ENCODE measurements at regions not wholly inside any gene's neighbourhood (a gene's known extent, or its start where the extent isn't known, plus 50 kb on each side); places are given as distances from the start of the nearest gene placed in this dataset.
"Not testable (repeated sequence)": the region's sequence is repeated elsewhere in the genome, so short reads cannot be mapped to it uniquely, and the experiment has no call there.

DNA sequence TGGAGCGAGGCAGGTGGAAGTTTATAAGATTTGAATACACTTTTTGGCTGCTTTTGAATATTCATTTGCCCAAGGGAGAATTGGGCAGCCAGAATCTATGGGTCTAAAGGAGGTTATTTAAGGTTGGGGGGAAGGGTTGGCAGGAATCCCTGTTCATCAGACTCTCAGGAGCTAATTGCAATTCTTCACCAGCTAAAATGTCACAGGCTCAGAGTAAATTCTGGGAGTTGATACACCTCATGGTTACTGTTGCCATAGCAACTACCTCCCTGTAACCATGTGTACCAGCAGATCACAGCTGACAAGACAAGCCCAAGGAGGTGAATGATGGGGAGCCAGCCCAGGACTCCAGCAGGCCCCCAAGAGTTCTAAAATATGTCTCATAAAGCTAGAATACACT, 75.5 kb downstream of the CAMK2N1 start:
- no peaks in the 10 kb centered on the region for H3K36me3 ChIP-seq
- peak in 1 of 2 donors; percentile 12 for DNase-seq (ENCODE audit: low spot score in 2 of 2)
- no peak overlapping the region for H3K27ac ChIP-seq
- H3K4me1 ChIP-seq: no peaks in the 10 kb centered on the region
- 89% methylated on average over 1 of the region's 1 CpG for WGBS
- H3K4me3 ChIP-seq: no peak overlapping the region
- no peak for TF ChIP-seq EP300 (IDR thresholded peaks at IDR 0.05)
- TF ChIP-seq POLR2AphosphoS5 (IDR thresholded peaks at IDR 0.05): no peak
- TF ChIP-seq, protein P1, sequence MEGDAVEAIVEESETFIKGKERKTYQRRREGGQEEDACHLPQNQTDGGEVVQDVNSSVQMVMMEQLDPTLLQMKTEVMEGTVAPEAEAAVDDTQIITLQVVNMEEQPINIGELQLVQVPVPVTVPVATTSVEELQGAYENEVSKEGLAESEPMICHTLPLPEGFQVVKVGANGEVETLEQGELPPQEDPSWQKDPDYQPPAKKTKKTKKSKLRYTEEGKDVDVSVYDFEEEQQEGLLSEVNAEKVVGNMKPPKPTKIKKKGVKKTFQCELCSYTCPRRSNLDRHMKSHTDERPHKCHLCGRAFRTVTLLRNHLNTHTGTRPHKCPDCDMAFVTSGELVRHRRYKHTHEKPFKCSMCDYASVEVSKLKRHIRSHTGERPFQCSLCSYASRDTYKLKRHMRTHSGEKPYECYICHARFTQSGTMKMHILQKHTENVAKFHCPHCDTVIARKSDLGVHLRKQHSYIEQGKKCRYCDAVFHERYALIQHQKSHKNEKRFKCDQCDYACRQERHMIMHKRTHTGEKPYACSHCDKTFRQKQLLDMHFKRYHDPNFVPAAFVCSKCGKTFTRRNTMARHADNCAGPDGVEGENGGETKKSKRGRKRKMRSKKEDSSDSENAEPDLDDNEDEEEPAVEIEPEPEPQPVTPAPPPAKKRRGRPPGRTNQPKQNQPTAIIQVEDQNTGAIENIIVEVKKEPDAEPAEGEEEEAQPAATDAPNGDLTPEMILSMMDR (IDR thresholded peaks at IDR 0.05): no peak
- no peak for TF ChIP-seq POLR2A (IDR thresholded peaks at IDR 0.05)
- H3K27me3 ChIP-seq: peaks cover 10% of the 10 kb centered on the region
- no peaks in the 10 kb centered on the region for H3K9me3 ChIP-seq

DNA sequence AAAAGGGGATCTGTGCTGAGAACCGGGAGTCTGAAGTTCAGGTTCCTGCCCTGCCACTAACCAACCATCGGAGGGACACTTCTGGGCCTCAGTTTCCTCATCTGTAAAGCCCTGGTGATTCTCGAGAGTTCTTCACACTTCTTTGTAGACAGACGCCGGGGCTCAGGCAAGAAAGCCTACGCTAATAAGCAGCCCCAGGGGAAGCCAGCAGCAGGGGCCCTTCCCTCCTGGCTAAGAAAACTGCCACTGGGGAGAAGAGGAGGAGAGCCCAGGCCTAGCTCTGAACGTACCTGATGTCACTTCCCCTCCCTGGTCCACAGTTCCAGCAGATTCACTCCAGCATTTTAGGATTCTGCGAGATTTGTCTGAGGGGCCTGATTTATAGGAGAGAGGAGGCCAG, 76.0 kb downstream of the CAMK2N1 start:
- 87% methylated on average over 8 of the region's 8 CpGs for WGBS
- DNase-seq (ENCODE audit: low spot score in 2 of 2): peak in 1 of 2 donors; percentile 45
- Histone ChIP-seq H3K4me3 (no peak overlapping the region), H3K9me3 (no peaks in the 10 kb centered on the region), H3K4me1 (no peaks in the 10 kb centered on the region), H3K36me3 (no peaks in the 10 kb centered on the region), H3K27ac (no peak overlapping the region), H3K27me3 (peaks cover 15% of the 10 kb centered on the region)
- TF ChIP-seq POLR2AphosphoS5 (IDR thresholded peaks at IDR 0.05): no peak
- TF ChIP-seq EP300 (IDR thresholded peaks at IDR 0.05): no peak
- no peak for TF ChIP-seq POLR2A (IDR thresholded peaks at IDR 0.05)
- TF ChIP-seq, protein P1 (IDR thresholded peaks at IDR 0.05): no peak

DNA sequence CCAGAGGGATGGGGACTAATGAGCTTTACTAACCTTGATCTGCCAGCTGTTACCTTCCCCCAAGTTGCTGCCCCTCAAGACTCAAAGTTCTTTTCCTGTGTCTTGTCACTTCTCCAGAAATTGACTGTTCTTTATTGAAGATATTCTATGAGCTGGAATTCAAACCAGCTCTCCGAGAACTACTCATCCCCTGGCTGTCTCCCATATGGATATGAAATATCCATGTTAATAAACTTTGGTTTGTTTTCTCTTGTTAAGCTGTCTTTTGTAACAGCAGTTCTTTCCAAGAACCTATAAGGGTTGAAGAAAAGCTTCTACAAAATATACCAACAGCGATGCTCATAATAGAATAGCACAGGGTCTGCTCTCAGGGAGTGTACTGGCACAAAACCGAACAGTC, 77.0 kb downstream of the CAMK2N1 start:
- no peaks in the 10 kb centered on the region for H3K9me3 ChIP-seq
- H3K27ac ChIP-seq: no peak overlapping the region
- WGBS: 88% methylated on average over 3 of the region's 3 CpGs
- H3K36me3 ChIP-seq: no peaks in the 10 kb centered on the region
- DNase-seq (ENCODE audit: low spot score in 2 of 2): no peak
- H3K4me3 ChIP-seq: no peak overlapping the region
- H3K27me3 ChIP-seq: peaks cover 24% of the 10 kb centered on the region
- no peaks in the 10 kb centered on the region for H3K4me1 ChIP-seq
- no peak for TF ChIP-seq POLR2A (IDR thresholded peaks at IDR 0.05)
- TF ChIP-seq, protein P1 (IDR thresholded peaks at IDR 0.05): no peak
- TF ChIP-seq POLR2AphosphoS5 (IDR thresholded peaks at IDR 0.05): no peak

DNA sequence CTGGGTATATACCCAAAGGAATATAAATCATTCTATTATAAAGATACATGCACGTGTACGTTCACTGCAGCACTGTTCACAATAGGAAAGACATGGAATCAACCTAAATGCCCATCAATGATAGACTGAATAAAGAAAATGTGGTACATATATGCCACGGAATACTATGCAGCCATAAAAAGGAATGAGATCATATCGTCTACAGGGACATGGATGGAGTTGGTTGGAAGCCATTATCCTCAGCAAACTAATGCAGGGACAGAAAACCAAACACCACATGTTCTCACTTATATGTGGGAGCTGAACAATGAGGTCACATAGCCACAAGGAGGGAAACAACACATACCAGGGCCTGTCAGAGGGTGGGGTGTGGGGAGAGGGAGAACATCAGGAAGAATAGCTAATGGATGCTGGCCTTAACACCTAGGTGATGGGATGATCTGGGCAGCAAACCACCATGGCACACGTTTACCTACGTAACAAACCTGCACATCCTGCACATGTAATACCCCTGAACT, 77.8 kb downstream of the CAMK2N1 start:
- H3K27me3 ChIP-seq: peaks cover 33% of the 10 kb centered on the region
- not testable (repeated sequence) for H3K4me1 ChIP-seq; H3K4me3 ChIP-seq; H3K36me3 ChIP-seq; H3K27ac ChIP-seq; DNase-seq (ENCODE audit: low spot score in 2 of 2); H3K9me3 ChIP-seq
- WGBS: 79% methylated on average over 6 of the region's 6 CpGs

DNA sequence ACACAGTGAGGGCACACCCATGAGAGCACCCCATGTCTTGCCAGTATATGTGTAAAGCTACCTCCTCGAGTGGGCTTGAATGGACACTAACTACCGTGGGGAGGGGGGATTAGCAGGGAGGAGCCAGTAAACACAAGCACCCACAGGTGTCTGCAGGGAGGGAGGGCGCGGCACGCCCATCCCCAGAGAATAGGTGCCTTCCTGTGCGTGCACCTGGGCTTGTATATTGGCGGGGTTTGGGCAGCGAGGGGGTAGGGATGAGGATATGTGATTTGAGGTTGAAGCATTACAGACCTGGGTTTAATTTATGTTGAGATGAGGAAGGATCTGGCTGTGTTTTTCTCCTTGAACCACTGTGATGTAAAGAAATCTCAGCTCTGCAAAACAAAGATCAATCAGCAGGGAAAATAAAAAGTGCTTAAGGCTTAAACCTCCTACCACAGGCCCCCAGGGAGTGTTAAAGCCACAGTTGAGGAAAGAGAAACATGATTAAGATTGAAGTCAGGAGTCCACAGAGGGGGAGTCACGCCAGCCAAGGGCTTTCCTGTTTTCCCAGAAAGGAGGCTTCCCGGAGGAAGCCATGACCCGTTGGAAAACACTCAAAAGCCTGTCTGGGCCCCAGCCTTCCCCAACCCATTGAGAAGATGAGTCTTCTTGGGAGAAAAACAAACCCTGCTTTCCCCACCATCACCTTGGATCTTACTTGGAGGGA, 80.0 kb downstream of the CAMK2N1 start:
- 21% methylated on average over 11 of the region's 11 CpGs for WGBS

DNA sequence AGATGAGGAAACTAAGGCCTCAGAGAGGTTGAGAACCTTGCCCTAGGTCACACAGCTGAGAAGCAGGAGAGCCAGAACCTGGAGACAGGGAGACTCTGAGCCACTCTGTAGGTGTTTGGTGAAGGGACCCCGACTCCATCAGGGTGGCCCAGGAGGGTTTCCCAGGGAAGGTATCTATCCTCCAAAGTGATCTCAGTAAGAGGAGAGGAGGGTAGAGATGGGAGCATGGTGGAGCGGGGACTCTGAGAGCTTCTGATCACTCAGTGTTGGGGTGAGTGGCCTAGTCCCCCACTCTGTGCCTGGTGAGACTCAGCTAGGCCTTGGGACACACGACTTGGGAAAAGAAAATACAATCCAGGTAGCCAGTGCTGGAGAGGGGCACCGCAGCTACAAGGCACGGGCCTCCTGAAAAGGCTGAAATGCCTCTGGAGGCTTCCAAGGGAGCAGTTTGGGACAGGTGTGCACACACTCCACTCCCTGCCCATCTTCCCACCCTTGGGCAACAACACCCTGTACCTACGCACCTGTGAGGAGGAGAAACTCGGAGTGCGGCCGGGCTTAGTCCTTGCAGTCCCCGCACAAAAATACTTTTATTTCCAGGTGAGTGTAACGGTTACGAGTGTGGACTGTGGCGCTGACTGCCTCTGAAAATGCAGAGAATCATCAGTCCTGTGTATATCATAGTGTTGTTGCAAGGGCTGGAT, 80.8 kb downstream of the CAMK2N1 start:
- DNase-seq (ENCODE audit: low spot score in 2 of 2): peak in 1 of 2 donors; percentile 73
- WGBS: 84% methylated on average over 13 of the region's 13 CpGs
- Histone ChIP-seq H3K4me1 (no peaks in the 10 kb centered on the region), H3K4me3 (no peak overlapping the region), H3K36me3 (no peaks in the 10 kb centered on the region), H3K27ac (no peak overlapping the region), H3K27me3 (peaks cover 60% of the 10 kb centered on the region), H3K9me3 (no peaks in the 10 kb centered on the region)
- TF ChIP-seq EP300 (IDR thresholded peaks at IDR 0.05) (no peak), POLR2AphosphoS5 (IDR thresholded peaks at IDR 0.05) (no peak), POLR2A (IDR thresholded peaks at IDR 0.05) (no peak)
- TF ChIP-seq, protein P1 (IDR thresholded peaks at IDR 0.05): no peak

More for the DNA sequence above, 80.0 kb downstream of the CAMK2N1 start:
- H3K36me3 ChIP-seq: no peaks in the 10 kb centered on the region
- H3K4me1 ChIP-seq: no peaks in the 10 kb centered on the region
- no peak for TF ChIP-seq POLR2A (IDR thresholded peaks at IDR 0.05)
- H3K9me3 ChIP-seq: no peaks in the 10 kb centered on the region
- H3K27me3 ChIP-seq: peaks cover 52% of the 10 kb centered on the region
- DNase-seq (ENCODE audit: low spot score in 2 of 2): peak in 1 of 2 donors; percentile 45
- H3K4me3 ChIP-seq: no peak overlapping the region
- no peak overlapping the region for H3K27ac ChIP-seq

Data from suprapubic skin (tissue), 4 donors.